ENCODE measurements at regions not wholly inside any gene's neighbourhood (a gene's known extent, or its start where the extent isn't known, plus 50 kb on each side); places are given as distances from the start of the nearest gene placed in this dataset.

DNA sequence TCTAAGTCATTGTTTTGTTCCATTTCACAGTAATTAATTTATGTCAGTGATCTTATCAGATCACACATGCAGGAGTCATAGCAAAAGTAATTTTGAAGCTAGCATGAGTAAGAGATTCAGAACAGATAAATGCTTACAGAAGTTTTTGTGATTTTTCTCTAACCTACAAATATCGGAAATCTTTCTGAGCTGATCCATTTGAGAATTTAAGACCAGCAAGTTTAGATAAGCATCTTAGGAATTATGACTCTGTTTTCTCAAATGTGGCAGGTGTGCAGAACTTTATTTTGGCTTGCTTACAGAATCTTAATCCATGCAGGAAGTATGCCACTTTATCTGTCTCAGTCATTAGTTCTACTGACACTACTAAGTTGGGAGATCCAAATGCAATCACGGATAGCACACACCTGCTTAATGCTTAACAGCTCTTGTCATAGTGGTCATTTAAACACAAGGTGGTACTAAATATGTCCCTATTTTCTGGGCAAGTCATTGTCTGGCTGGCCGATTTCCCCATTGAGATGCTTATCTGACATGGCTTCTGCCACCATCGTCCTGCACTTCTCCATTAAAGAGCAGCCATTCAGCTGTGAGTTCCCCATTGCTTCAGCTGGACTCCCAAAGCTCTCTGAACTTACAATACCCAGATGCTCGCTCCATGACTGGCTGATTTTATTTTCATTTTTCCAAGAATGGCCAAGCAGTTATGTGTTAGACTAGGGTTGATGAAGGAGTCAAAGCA is 305.4 kb upstream of the NUDT12 start (continued):
- no peak for TF ChIP-seq REST (IDR thresholded peaks at IDR 0.05)

DNA sequence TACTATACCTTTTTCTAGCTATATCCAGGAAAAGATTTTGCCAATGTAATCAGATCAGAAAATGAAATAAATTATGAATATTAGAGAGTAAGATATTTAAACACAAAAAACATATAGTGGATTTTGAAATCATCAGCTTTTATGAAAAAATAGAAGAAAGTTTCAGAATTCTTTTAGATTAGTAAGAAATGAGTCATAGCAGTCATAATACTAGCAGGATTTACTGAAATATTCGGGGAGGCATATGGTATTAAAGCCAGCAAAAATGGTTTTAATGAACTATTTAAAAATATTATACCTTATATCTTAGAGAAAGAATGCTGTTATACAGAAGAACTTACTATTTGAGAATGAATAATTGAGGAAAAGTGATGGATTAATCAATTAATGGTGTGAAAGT is 303.6 kb upstream of the NUDT12 start:
- Histone ChIP-seq H3K9me3 (ENCODE audit: control insufficient read depth in 4 of 4, low read length in 3 of 4) (no peaks in the 10 kb centered on the region), H3K4me1 (ENCODE audit: control insufficient read depth in 4 of 4, insufficient read depth in 4 of 4, low read length in 3 of 4) (no peaks in the 10 kb centered on the region), H3K27me3 (ENCODE audit: control insufficient read depth in 4 of 4, insufficient read depth in 4 of 4, low read length in 3 of 4) (no peaks in the 10 kb centered on the region), H3K36me3 (ENCODE audit: control insufficient read depth in 4 of 4, insufficient read depth in 3 of 4, low read depth in 1 of 4, low read length in 3 of 4) (no peaks in the 10 kb centered on the region), H3K4me3 (ENCODE audit: low read depth in 1 of 3, low read length in 3 of 3) (no peak overlapping the region), H3K9ac (ENCODE audit: low read depth in 1 of 2, low read length in 2 of 2) (no peak overlapping the region), H3K27ac (ENCODE audit: low read depth in 1 of 2, low read length in 2 of 2) (no peak overlapping the region)
- TF ChIP-seq HNF4A (conservative IDR thresholded peaks at IDR 0.05) = no peak
- no peak for TF ChIP-seq FOXA2 (IDR thresholded peaks at IDR 0.05)
- TF ChIP-seq, protein P1, sequence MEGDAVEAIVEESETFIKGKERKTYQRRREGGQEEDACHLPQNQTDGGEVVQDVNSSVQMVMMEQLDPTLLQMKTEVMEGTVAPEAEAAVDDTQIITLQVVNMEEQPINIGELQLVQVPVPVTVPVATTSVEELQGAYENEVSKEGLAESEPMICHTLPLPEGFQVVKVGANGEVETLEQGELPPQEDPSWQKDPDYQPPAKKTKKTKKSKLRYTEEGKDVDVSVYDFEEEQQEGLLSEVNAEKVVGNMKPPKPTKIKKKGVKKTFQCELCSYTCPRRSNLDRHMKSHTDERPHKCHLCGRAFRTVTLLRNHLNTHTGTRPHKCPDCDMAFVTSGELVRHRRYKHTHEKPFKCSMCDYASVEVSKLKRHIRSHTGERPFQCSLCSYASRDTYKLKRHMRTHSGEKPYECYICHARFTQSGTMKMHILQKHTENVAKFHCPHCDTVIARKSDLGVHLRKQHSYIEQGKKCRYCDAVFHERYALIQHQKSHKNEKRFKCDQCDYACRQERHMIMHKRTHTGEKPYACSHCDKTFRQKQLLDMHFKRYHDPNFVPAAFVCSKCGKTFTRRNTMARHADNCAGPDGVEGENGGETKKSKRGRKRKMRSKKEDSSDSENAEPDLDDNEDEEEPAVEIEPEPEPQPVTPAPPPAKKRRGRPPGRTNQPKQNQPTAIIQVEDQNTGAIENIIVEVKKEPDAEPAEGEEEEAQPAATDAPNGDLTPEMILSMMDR (IDR thresholded peaks at IDR 0.05; ENCODE audit: low read depth, low read length, missing input control) = no peak
- no peak for TF ChIP-seq RAD21 (IDR thresholded peaks at IDR 0.05)
- TF ChIP-seq REST (IDR thresholded peaks at IDR 0.05) = no peak
- no peak for TF ChIP-seq SP1 (IDR thresholded peaks at IDR 0.05)
- TF ChIP-seq HNF4G (IDR thresholded peaks at IDR 0.05) = no peak
- TF ChIP-seq YY1 (IDR thresholded peaks at IDR 0.05) = no peak
- no peak for TF ChIP-seq GABPA (IDR thresholded peaks at IDR 0.05 in 1 of 2, conservative IDR thresholded peaks at IDR 0.05 in 1 of 2)
- no peak for TF ChIP-seq FOXA1 (IDR thresholded peaks at IDR 0.05)
- no peak for TF ChIP-seq RXRA (IDR thresholded peaks at IDR 0.05)
- TF ChIP-seq ATF3 (IDR thresholded peaks at IDR 0.05) = no peak
- TF ChIP-seq NR2F2 (IDR thresholded peaks at IDR 0.05) = no peak
- TF ChIP-seq, protein P2, sequence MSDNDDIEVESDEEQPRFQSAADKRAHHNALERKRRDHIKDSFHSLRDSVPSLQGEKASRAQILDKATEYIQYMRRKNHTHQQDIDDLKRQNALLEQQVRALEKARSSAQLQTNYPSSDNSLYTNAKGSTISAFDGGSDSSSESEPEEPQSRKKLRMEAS (IDR thresholded peaks at IDR 0.05) = no peak
- no peak for TF ChIP-seq JUND (IDR thresholded peaks at IDR 0.05)
- TF ChIP-seq EGR1 (IDR thresholded peaks at IDR 0.05; ENCODE audit: low read depth in 2 of 2) = no peak
- no peak for TF ChIP-seq ZBTB33 (IDR thresholded peaks at IDR 0.05)
- TF ChIP-seq TAF1 (conservative IDR thresholded peaks at IDR 0.05) = no peak
- DNase-seq (ENCODE audit: low spot score) = no peak
- WGBS = 84% methylated on average over 1 of the region's 1 CpG

All from liver (tissue), 8 donors.